ENCODE measurements at regions not wholly inside any gene's neighbourhood (a gene's known extent, or its start where the extent isn't known, plus 50 kb on each side); places are given as distances from the start of the nearest gene placed in this dataset.

- Histone ChIP-seq H3K9me3 (no peaks in the 10 kb centered on the region), H3K36me3 (no peaks in the 10 kb centered on the region), H3K4me3 (no peak overlapping the region), H3K27me3 (replicated peaks in 1 of 7) (no peaks in the 10 kb centered on the region), H3K27ac (no peak overlapping the region), H3K4me1 (no peaks in the 10 kb centered on the region)
- DNase-seq: no peak
- intact Hi-C loops (cut with DNase I; ENCODE audit: low total_unique reads): no loop called here
- 40 to 64% (median 57%) methylated on average over 1 of the region's 1 CpG for WGBS, 5 donors
- TF ChIP-seq POLR2A (IDR thresholded peaks at IDR 0.05) (no peak), CTCF (IDR thresholded peaks at IDR 0.05 in 8 of 11, conservative IDR thresholded peaks at IDR 0.05 in 3 of 11) (no peak), POLR2AphosphoS5 (IDR thresholded peaks at IDR 0.05) (no peak)
Measured at GRCh38 chr5:86070719-86071118, 547.0 kb upstream of the COX7C start.

GRCh38 chr5:86074297-86074696 lies 543.4 kb upstream of the COX7C start:
- no peaks in the 10 kb centered on the region for H3K36me3 ChIP-seq
- TF ChIP-seq CTCF (IDR thresholded peaks at IDR 0.05 in 8 of 11, conservative IDR thresholded peaks at IDR 0.05 in 3 of 11) (no peak), POLR2A (IDR thresholded peaks at IDR 0.05) (no peak), POLR2AphosphoS5 (IDR thresholded peaks at IDR 0.05) (no peak)

GRCh38 chr5:86075139-86075538 lies 542.6 kb upstream of the COX7C start:
- Histone ChIP-seq H3K9me3 (peaks cover 0 to 15% (median 0%) of the 10 kb centered on the region in 8 donors), H3K4me3 (no peak overlapping the region), H3K4me1 (no peaks in the 10 kb centered on the region), H3K36me3 (no peaks in the 10 kb centered on the region), H3K27me3 (replicated peaks in 1 of 7) (no peaks in the 10 kb centered on the region), H3K27ac (no peak overlapping the region)
- no peak for DNase-seq
- WGBS, 5 donors: 67 to 82% (median 72%) methylated on average over 6 of the region's 6 CpGs
- TF ChIP-seq POLR2AphosphoS5 (IDR thresholded peaks at IDR 0.05) (no peak), POLR2A (IDR thresholded peaks at IDR 0.05) (no peak), CTCF (IDR thresholded peaks at IDR 0.05 in 8 of 11, conservative IDR thresholded peaks at IDR 0.05 in 3 of 11) (no peak)
- intact Hi-C loops (cut with DNase I; ENCODE audit: low total_unique reads): no loop called here

More at GRCh38 chr5:86074297-86074696, 543.4 kb upstream of the COX7C start:
- H3K4me1 ChIP-seq: no peaks in the 10 kb centered on the region
- WGBS, 5 donors: 64 to 89% (median 75%) methylated on average over 3 of the region's 3 CpGs
- no peak overlapping the region for H3K27ac ChIP-seq
- H3K4me3 ChIP-seq: no peak overlapping the region
- DNase-seq: no peak
- peaks cover 0 to 12% (median 0%) of the 10 kb centered on the region in 8 donors for H3K9me3 ChIP-seq
- H3K27me3 ChIP-seq (replicated peaks in 1 of 7): no peaks in the 10 kb centered on the region
- intact Hi-C loops (cut with DNase I; ENCODE audit: low total_unique reads): no loop called here

- H3K27ac ChIP-seq: no peak overlapping the region
- H3K9me3 ChIP-seq: peaks cover 0 to 3% (median 0%) of the 10 kb centered on the region in 8 donors
- no peaks in the 10 kb centered on the region for H3K36me3 ChIP-seq
- intact Hi-C loops (cut with DNase I; ENCODE audit: low total_unique reads): no loop called here
- H3K4me3 ChIP-seq: no peak overlapping the region
- WGBS, 5 donors: 77 to 88% (median 81%) methylated on average over 1 of the region's 1 CpG
- H3K27me3 ChIP-seq (replicated peaks in 1 of 7): no peaks in the 10 kb centered on the region
- DNase-seq: no peak
- H3K4me1 ChIP-seq: no peaks in the 10 kb centered on the region
- no peak for TF ChIP-seq POLR2A (IDR thresholded peaks at IDR 0.05)
- TF ChIP-seq POLR2AphosphoS5 (IDR thresholded peaks at IDR 0.05): no peak
- no peak for TF ChIP-seq CTCF (IDR thresholded peaks at IDR 0.05 in 8 of 11, conservative IDR thresholded peaks at IDR 0.05 in 3 of 11)
Measured at GRCh38 chr5:86095092-86095491, 522.6 kb upstream of the COX7C start.
